GM19395 (cell line): ENCODE measurements at regions not wholly inside any gene's neighbourhood (a gene's known extent, or its start where the extent isn't known, plus 50 kb on each side); places are given as distances from the start of the nearest gene placed in this dataset.
A peak's percentile ranks its signal among the peaks of the same experiment; 100 is the strongest.
"Not testable (repeated sequence)": the region's sequence is repeated elsewhere in the genome, so short reads cannot be mapped to it uniquely, and the experiment has no call there.

Experiments used
- ATAC-seq: cut with Tn5 transposase; IDR thresholded peaks from one replicate; pipeline ENCODE4 v1.9.1; 2021; ENCODE audit warnings: mild to moderate bottlenecking, moderate library complexity; ENCODE audit not compliant: unreplicated experiment

GRCh38 chr15:92803852-92804609, 96.1 kb upstream of the CHD2 start:
- ATAC-seq: no peak

DNA sequence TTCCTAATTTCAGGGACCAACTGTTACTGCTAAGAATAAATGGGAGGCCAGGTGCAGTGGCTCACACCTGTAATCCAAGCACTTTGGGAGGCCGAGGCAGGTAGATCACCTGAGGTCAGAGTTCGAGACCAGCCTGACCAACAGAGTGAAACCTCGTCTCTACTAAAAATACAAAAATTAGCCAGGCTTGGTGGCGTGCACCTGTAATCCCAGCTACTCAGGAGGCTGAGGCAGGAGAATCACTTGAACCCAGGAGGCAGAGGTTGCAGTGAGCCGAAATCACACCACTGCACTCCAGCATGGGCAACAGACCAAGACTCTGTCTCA, 95.6 kb upstream of the CHD2 start:
- not testable (repeated sequence) for ATAC-seq

DNA sequence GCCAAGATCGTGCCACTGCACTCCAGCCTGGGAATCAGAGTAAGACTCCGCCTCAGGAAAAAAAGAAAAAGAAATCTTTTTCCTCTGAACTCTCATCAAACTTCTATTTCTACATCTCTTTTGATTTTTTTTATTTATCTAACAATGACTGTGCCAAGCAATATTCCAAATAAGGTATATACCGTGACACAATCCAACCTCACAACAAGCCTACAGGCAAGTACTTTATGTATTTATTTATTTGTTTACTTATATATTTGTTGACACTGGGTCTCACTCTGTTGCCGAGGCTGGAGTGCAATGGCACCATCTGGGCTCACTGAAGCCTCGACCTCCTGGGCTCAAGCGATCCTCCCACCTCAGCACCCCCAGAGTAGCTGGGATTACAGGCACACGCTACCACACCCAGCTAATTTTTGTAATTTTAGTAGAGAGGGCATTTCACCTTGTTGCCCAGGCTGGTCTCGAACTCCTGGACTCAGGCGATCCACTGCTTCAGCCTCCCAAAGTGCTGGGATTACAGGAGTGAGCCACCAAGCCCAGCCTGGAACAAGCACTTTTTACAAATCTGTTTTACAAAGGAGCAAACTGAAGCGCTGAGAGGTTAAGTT, 94.9 kb upstream of the CHD2 start:
- ATAC-seq: no peak

DNA sequence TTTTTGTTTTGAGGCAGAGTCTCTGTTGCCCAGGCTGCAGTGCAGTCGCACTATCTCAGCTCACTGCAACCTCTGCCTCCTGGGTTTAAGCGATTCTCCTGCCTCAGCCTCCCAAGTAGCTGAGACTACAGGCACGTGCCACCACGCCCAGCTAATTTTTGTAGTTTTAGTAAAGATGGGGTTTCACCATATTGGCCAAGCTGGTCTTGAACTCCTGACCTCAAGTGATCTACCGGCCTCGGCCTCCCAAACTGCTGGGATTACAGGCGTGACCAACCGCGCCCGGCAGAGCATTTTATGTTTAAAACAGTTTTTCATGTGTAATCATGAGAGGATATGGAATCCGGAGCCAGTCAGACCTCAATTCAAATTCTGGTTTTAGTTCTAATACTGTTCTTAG, 94.0 kb upstream of the CHD2 start:
- ATAC-seq: not testable (repeated sequence)

- no peak for ATAC-seq
Observed at GRCh38 chr15:92806763-92807162, 93.4 kb upstream of the CHD2 start.

- no peak for ATAC-seq
Observed at GRCh38 chr15:92807971-92808571, 92.1 kb upstream of the CHD2 start.

DNA sequence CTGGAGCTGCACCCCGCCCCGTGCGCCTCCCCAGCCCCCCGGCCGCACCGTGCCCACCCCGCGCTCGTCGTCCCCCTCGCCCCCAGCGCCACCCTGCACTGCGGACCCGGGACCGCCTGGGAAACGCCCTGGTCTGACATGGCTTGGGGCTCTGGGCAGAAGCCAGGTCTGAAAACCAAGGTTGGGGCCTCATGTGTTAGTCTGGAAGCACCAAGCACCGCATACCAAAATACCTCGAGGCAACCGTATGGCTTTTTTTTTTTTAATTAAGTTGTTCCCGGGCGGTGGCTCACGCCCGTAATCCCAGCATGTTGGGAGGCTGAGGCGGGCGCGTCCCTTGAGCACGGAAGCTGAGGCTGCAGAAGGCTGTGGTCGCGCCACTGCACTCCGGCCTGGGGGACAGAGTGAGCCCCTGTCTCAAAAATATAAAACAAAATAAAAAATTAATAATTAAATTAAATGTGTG, 91.5 kb upstream of the CHD2 start:
- peak; percentile 31 for ATAC-seq

DNA sequence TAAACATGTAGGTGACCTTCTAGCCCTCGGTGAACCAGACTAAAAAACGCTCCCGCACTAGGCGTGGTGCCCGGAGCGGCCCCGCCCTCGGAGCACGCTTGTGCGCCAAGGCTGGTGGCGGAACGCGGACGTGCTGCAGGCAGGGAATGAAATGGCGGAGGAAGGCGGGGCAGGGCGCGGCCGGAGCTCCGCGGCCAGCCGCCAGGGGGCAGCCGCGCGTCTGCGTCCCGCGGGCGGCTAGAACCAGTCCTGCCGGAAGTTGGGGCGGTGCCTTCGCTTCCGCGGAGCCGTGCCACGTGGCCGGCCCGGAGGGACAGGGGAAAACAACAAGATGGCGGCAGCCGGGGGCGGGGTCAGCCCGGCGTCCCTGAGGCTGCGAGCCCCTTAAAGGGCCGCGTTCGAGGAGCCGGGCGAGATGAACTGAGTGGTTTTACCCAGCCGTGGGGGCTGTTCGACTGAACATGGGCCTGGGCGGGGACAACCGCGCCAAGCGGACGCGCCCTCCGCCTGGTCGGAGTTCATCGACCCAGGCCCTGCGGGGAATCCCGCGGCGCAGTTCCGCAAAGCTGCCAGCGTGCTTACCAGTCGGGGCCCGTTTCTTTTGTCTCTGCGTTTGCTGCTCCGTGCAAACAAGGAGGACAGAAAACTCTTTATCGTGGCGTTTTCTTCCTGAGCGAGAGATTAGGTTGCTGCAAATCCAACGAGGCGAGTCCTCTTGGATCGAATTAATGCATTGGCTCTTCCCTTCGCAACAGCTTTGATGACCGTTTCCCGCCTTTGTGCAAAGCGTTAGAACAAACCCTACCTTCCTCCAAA, 90.9 kb upstream of the CHD2 start:
- peak; percentile 85 for ATAC-seq

- no peak for ATAC-seq
Observed at GRCh38 chr15:92809880-92810361, 90.2 kb upstream of the CHD2 start.

- no peak for ATAC-seq
Observed at GRCh38 chr15:92810418-92811138, 89.5 kb upstream of the CHD2 start.

DNA sequence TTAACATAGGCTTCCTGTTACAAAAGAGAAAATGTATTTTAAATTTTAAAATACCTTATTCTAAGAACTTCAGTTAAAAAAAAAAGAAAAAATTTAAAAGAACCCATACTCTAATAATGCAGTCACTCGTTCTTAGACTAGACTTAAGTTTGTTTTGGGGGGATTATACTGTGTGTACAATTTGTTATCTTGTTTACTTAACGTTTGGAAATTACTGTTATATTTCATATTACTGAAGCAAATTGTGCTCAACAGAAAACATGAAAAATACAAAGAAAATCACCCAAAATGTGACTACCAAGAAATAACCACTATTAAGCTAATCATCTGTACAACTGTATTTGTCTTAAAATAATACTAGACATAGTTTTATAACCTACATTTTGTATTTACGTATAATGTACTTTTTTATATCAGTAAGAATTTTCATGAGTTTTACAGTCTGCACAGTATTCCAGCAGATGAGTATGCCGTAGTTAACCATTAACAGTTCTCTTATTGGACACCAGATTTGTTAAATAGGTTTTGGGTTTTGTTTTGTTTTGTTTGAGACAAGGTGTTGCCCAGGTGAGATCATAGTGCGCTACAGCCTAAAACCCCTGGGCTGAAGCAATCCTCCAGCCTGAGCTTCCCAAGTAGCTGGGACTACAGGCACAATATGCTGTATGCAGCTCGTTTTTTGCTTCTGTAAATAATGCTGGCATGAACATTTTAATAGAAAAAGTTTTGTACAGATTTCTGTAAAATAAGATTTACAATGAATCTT, 88.8 kb upstream of the CHD2 start:
- no peak for ATAC-seq

DNA sequence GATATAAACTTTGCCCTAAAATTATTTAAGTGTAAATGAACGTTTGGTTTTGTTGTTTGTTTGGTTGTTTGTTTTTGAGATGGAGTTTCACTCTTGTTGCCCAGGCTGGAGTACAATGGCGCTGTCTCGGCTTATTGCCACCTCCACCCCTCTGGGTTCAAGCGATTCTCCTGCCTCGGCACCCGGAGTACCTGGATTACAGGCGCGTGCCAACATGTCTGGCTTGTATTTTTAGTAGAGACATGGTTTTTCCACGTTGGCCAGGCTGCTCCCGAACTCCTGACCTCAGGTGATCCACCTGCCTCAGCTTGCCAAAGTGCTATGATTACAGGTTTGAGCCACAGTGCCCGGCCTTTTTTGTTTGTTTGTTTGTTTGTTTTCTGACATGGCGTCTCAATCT, 87.9 kb upstream of the CHD2 start:
- ATAC-seq: no peak

GRCh38 chr15:92813485-92813884, 86.6 kb upstream of the CHD2 start:
- ATAC-seq: no peak

GRCh38 chr15:92817339-92817886, 82.7 kb upstream of the CHD2 start:
- ATAC-seq: no peak

GRCh38 chr15:92818651-92819277, 81.4 kb upstream of the CHD2 start:
- ATAC-seq: no peak

DNA sequence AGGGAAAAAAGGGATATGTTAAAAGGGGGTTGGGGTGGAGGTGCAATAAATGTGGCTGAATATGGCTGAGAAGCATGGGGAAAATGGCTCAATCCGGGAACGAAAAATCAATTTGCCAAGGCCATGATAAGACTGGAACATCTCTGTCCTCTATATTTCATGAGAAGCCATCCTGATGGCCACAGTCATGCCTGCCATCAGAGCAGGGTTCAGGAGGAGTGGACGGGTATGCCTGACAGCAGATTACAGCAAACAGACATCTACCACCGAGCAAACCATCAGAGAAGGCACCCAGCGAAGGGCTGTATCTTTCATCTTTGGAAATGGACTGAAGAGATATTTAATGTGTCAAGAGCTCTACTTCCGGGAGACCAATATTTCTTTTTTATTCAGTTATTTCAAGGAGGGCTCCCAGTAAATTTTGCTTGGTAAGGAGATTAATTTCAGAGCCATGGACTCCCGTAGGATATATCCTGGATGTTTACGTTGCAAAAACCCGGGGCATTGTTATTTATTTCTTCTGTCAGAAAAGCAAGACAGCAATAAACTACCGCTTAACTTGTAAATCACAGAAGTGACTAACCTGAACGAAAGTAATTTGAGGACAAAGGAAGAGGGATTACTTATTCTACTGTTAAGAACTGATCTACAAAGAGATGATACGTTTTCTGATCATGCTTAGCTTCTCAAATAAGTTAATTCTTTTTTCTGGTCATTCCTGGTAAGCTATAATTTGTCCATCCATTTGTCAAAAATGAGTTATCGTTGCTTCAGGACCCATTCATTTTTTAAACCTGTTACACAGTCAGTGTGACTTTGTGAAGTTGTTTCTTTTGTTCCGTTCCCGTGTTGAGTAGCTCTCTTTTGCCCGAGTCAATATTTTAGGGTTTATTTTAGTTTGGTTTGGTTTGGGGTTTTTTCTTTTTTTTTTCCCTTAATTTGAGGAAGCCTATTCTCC, 80.6 kb upstream of the CHD2 start:
- ATAC-seq: peak; percentile 6

- peak; percentile 90 for ATAC-seq
Observed at GRCh38 chr15:92820236-92821021, 79.7 kb upstream of the CHD2 start.
